ELR (cell line): ENCODE measurements at regions not wholly inside any gene's neighbourhood (a gene's known extent, or its start where the extent isn't known, plus 50 kb on each side); places are given as distances from the start of the nearest gene placed in this dataset.

ENCODE experiments used
- DNase-seq: peaks from one replicate; pipeline ENCODE4 v3.0.0-alpha.2; 2015; ENCODE audit warnings: low read depth

- DNase-seq: no peak
Measured at GRCh38 chrX:65034292-65034667, 58.0 kb upstream of the ZC4H2 start.
